SK-N-MC (cell line): ENCODE measurements at regions not wholly inside any gene's neighbourhood (a gene's known extent, or its start where the extent isn't known, plus 50 kb on each side); places are given as distances from the start of the nearest gene placed in this dataset.

Experiments
- EZH2 ChIP-seq: fragments of 200-600 bp; sonication (generic); IDR thresholded peaks from one replicate; pipeline ENCODE4 v1.6.1; 2017; ENCODE audit warnings: antibody characterized with exemption
- POLR2AphosphoS5 ChIP-seq: IDR thresholded peaks from 2 replicates; pipeline ENCODE4 v1.6.1; 2012; ENCODE audit warnings: mild to moderate bottlenecking, low read depth, low read length, borderline replicate concordance

- TF ChIP-seq POLR2AphosphoS5 (no peak), EZH2 (no peak)
Measured at GRCh38 chr9:99677281-99677680, 144.4 kb upstream of the NR4A3 start.
